Activated naive CD4-positive, alpha-beta T cell treated with anti-CD3 and anti-CD28 coated beads, Interleukin-2, amount 50 U/mL, for 16 hours (primary cell): ENCODE measurements at regions not wholly inside any gene's neighbourhood (a gene's known extent, or its start where the extent isn't known, plus 50 kb on each side); places are given as distances from the start of the nearest gene placed in this dataset.

Experiments
- DNase-seq: peaks from one replicate; pipeline ENCODE4 v3.0.0-alpha.2; 2020

GRCh38 chr13:64847767-64848166, 2382.4 kb downstream of the PCDH9 start:
- DNase-seq, result no peak

- no peak for DNase-seq
These were observed 2385.0 kb downstream of the PCDH9 start for GRCh38 chr13:64845110-64845509.

- DNase-seq, result no peak
These were observed 2411.1 kb downstream of the PCDH9 start for GRCh38 chr13:64819081-64819480.

- no peak for DNase-seq
These were observed 2412.4 kb downstream of the PCDH9 start for GRCh38 chr13:64817691-64818090.

- DNase-seq, result no peak
These were observed 2419.4 kb downstream of the PCDH9 start for GRCh38 chr13:64810750-64811149.

- no peak for DNase-seq
These were observed 2421.4 kb downstream of the PCDH9 start for GRCh38 chr13:64808704-64809103.

GRCh38 chr13:64801768-64802167, 2428.4 kb downstream of the PCDH9 start:
- DNase-seq, result no peak

- DNase-seq, result no peak
These were observed 2431.7 kb downstream of the PCDH9 start for GRCh38 chr13:64798422-64798821.

- DNase-seq, result no peak
These were observed 2436.5 kb downstream of the PCDH9 start for GRCh38 chr13:64793592-64793991.

GRCh38 chr13:64793131-64793530, 2437.0 kb downstream of the PCDH9 start:
- DNase-seq, result no peak

- no peak for DNase-seq
These were observed 2438.8 kb downstream of the PCDH9 start for GRCh38 chr13:64791373-64791772.

GRCh38 chr13:64782466-64782865, 2447.7 kb downstream of the PCDH9 start:
- DNase-seq, result no peak

- no peak for DNase-seq
These were observed 2452.1 kb downstream of the PCDH9 start for GRCh38 chr13:64778002-64778401.

GRCh38 chr13:64774915-64775314, 2455.2 kb downstream of the PCDH9 start:
- no peak for DNase-seq

GRCh38 chr13:64770743-64771142, 2459.4 kb downstream of the PCDH9 start:
- no peak for DNase-seq

GRCh38 chr13:64767054-64767453, 2463.1 kb downstream of the PCDH9 start:
- DNase-seq, result no peak

- no peak for DNase-seq
These were observed 2464.5 kb downstream of the PCDH9 start for GRCh38 chr13:64765636-64766035.

- DNase-seq, result no peak
These were observed 2471.5 kb downstream of the PCDH9 start for GRCh38 chr13:64758521-64759244.

GRCh38 chr13:64756621-64757020, 2473.5 kb downstream of the PCDH9 start:
- DNase-seq, result no peak

GRCh38 chr13:64755961-64756360, 2474.2 kb downstream of the PCDH9 start:
- DNase-seq, result no peak

- DNase-seq, result no peak
These were observed 2476.7 kb downstream of the PCDH9 start for GRCh38 chr13:64753233-64754000.

GRCh38 chr13:64749301-64749700, 2480.8 kb downstream of the PCDH9 start:
- DNase-seq, result no peak

- DNase-seq, result no peak
These were observed 2483.3 kb downstream of the PCDH9 start for GRCh38 chr13:64746845-64747244.

- no peak for DNase-seq
These were observed 2489.6 kb downstream of the PCDH9 start for GRCh38 chr13:64740493-64740892.

GRCh38 chr13:64725492-64725891, 2504.6 kb downstream of the PCDH9 start:
- no peak for DNase-seq
